Activated naive CD4-positive, alpha-beta T cell treated with anti-CD3 and anti-CD28 coated beads, Interleukin-2, amount 10 ng/mL, durations not matched to agents 7 days and 5 days (primary cell): ENCODE measurements at regions not wholly inside any gene's neighbourhood (a gene's known extent, or its start where the extent isn't known, plus 50 kb on each side); places are given as distances from the start of the nearest gene placed in this dataset.

Source experiments
- CTCF ChIA-PET: fragments of 350-600 bp; sonication (Branson Sonifier 250); formaldehyde crosslinking; loops from one replicate; lab custom pipeline; 2021; ENCODE audit warnings: antibody characterized with exemption; lab: Charles Lee
- DNase-seq: peaks from one replicate; pipeline ENCODE4 v3.0.0-alpha.2; 2020
- H3K27ac Mint-ChIP-seq: one replicate; pipeline ENCODE4 v1.8.0; 2021; ENCODE audit warnings: mild to moderate bottlenecking, moderate library complexity, mixed read lengths
- H3K27me3 Mint-ChIP-seq: one replicate; pipeline ENCODE4 v1.8.0; 2021; ENCODE audit warnings: mild to moderate bottlenecking, mixed read lengths
- H3K36me3 Mint-ChIP-seq: one replicate; pipeline ENCODE4 v1.8.0; 2021; ENCODE audit warnings: mixed read lengths
- H3K4me1 Mint-ChIP-seq: one replicate; pipeline ENCODE4 v1.8.0; 2021; ENCODE audit warnings: mixed read lengths
- H3K4me3 Mint-ChIP-seq: one replicate; pipeline ENCODE4 v1.8.0; 2021; ENCODE audit warnings: mild to moderate bottlenecking, moderate library complexity, mixed read lengths
- H3K9me3 Mint-ChIP-seq: one replicate; pipeline ENCODE4 v1.8.0; 2021; ENCODE audit warnings: mixed read lengths

GRCh38 chr3:99087277-99087676 lies 185.8 kb upstream of the DCBLD2 start:
- Mint-ChIP-seq H3K9me3 (no peaks in the 10 kb centered on the region), H3K4me3 (no peak overlapping the region), H3K4me1 (no peaks in the 10 kb centered on the region), H3K27ac (no peak overlapping the region), H3K36me3 (no peaks in the 10 kb centered on the region), H3K27me3 (no peaks in the 10 kb centered on the region)
- DNase-seq: no peak
- CTCF ChIA-PET: interaction anchor here (0.9 kb wide), 1 partner anchor 9 kb away, joined by 4 read pairs; no protein-coding TSS in a partner anchor

GRCh38 chr3:99084826-99085225 lies 183.3 kb upstream of the DCBLD2 start:
- no peak for DNase-seq
- Mint-ChIP-seq H3K27ac (no peak overlapping the region), H3K36me3 (no peaks in the 10 kb centered on the region), H3K4me3 (no peak overlapping the region), H3K27me3 (no peaks in the 10 kb centered on the region), H3K9me3 (no peaks in the 10 kb centered on the region), H3K4me1 (no peaks in the 10 kb centered on the region)
- CTCF ChIA-PET: interaction anchor here (1.0 kb wide), 1 partner anchor 15 kb away, joined by 3 read pairs; no protein-coding TSS in a partner anchor

- Mint-ChIP-seq H3K4me3 (no peak overlapping the region), H3K27me3 (no peaks in the 10 kb centered on the region), H3K27ac (no peak overlapping the region), H3K9me3 (no peaks in the 10 kb centered on the region), H3K36me3 (no peaks in the 10 kb centered on the region), H3K4me1 (no peaks in the 10 kb centered on the region)
- no peak for DNase-seq
- CTCF ChIA-PET: interaction anchor here (1.0 kb wide), 1 partner anchor 14 kb away, joined by 3 read pairs; no protein-coding TSS in a partner anchor
These were observed 182.7 kb upstream of the DCBLD2 start for GRCh38 chr3:99084156-99084555.

- DNase-seq: no peak
- Mint-ChIP-seq H3K27me3 (no peaks in the 10 kb centered on the region), H3K4me1 (no peaks in the 10 kb centered on the region), H3K4me3 (no peak overlapping the region), H3K9me3 (no peaks in the 10 kb centered on the region), H3K27ac (no peak overlapping the region), H3K36me3 (no peaks in the 10 kb centered on the region)
- CTCF ChIA-PET: no interaction called here
These were observed 169.6 kb upstream of the DCBLD2 start for GRCh38 chr3:99071096-99071495.

GRCh38 chr3:99069973-99070372 lies 168.5 kb upstream of the DCBLD2 start:
- Mint-ChIP-seq H3K27ac (no peak overlapping the region), H3K4me3 (no peak overlapping the region), H3K9me3 (no peaks in the 10 kb centered on the region), H3K27me3 (no peaks in the 10 kb centered on the region), H3K36me3 (no peaks in the 10 kb centered on the region), H3K4me1 (no peaks in the 10 kb centered on the region)
- DNase-seq: no peak
- CTCF ChIA-PET: interaction anchor here (0.7 kb wide), 1 partner anchor 15 kb away, joined by 3 read pairs; no protein-coding TSS in a partner anchor

GRCh38 chr3:99066863-99067262 lies 165.4 kb upstream of the DCBLD2 start:
- Mint-ChIP-seq H3K9me3 (peaks cover 2% of the 10 kb centered on the region), H3K4me1 (no peaks in the 10 kb centered on the region)

GRCh38 chr3:99049164-99049563 lies 147.7 kb upstream of the DCBLD2 start:
- CTCF ChIA-PET: no interaction called here
- no peak for DNase-seq
- H3K9me3 Mint-ChIP-seq: no peaks in the 10 kb centered on the region

More at GRCh38 chr3:99066863-99067262, 165.4 kb upstream of the DCBLD2 start:
- Mint-ChIP-seq H3K4me3 (no peak overlapping the region), H3K36me3 (no peaks in the 10 kb centered on the region), H3K27me3 (no peaks in the 10 kb centered on the region), H3K27ac (no peak overlapping the region)
- CTCF ChIA-PET: no interaction called here
- no peak for DNase-seq

GRCh38 chr3:99041747-99042146 lies 140.3 kb upstream of the DCBLD2 start:
- no peak overlapping the region for H3K4me3 Mint-ChIP-seq
- H3K27ac Mint-ChIP-seq: no peak overlapping the region
- no peak for DNase-seq
- no peaks in the 10 kb centered on the region for H3K9me3 Mint-ChIP-seq
- CTCF ChIA-PET: no interaction called here
- H3K4me1 Mint-ChIP-seq: no peaks in the 10 kb centered on the region
- H3K27me3 Mint-ChIP-seq: no peaks in the 10 kb centered on the region
- no peaks in the 10 kb centered on the region for H3K36me3 Mint-ChIP-seq

More at GRCh38 chr3:99049164-99049563, 147.7 kb upstream of the DCBLD2 start:
- H3K27me3 Mint-ChIP-seq: no peaks in the 10 kb centered on the region
- no peak overlapping the region for H3K4me3 Mint-ChIP-seq
- no peak overlapping the region for H3K27ac Mint-ChIP-seq
- no peaks in the 10 kb centered on the region for H3K4me1 Mint-ChIP-seq
- no peaks in the 10 kb centered on the region for H3K36me3 Mint-ChIP-seq

- H3K4me3 Mint-ChIP-seq: no peak overlapping the region
- H3K36me3 Mint-ChIP-seq: no peaks in the 10 kb centered on the region
- H3K9me3 Mint-ChIP-seq: no peaks in the 10 kb centered on the region
- CTCF ChIA-PET: no interaction called here
- no peaks in the 10 kb centered on the region for H3K4me1 Mint-ChIP-seq
- H3K27ac Mint-ChIP-seq: no peak overlapping the region
- no peak for DNase-seq
- H3K27me3 Mint-ChIP-seq: no peaks in the 10 kb centered on the region
These were observed 130.3 kb upstream of the DCBLD2 start for GRCh38 chr3:99031778-99032177.

- Mint-ChIP-seq H3K4me1 (no peaks in the 10 kb centered on the region), H3K4me3 (no peak overlapping the region), H3K36me3 (no peaks in the 10 kb centered on the region), H3K9me3 (no peaks in the 10 kb centered on the region), H3K27ac (no peak overlapping the region), H3K27me3 (no peaks in the 10 kb centered on the region)
- CTCF ChIA-PET: interaction anchor here (1.0 to 1.5 kb wide), 2 partner anchors 76 to 206 kb away, joined by 6 read pairs; no protein-coding TSS in a partner anchor
- DNase-seq: no peak
These were observed 122.2 kb upstream of the DCBLD2 start for GRCh38 chr3:99023590-99024192.

- CTCF ChIA-PET: interaction anchor here (1.4 kb wide), 1 partner anchor 152 kb away, joined by 4 read pairs; no protein-coding TSS in a partner anchor
- Mint-ChIP-seq H3K36me3 (no peaks in the 10 kb centered on the region), H3K27me3 (no peaks in the 10 kb centered on the region), H3K9me3 (no peaks in the 10 kb centered on the region), H3K4me3 (no peak overlapping the region), H3K27ac (no peak overlapping the region), H3K4me1 (no peaks in the 10 kb centered on the region)
- DNase-seq: no peak
These were observed 120.0 kb upstream of the DCBLD2 start for GRCh38 chr3:99021466-99021865.

- CTCF ChIA-PET: no interaction called here
- Mint-ChIP-seq H3K27ac (no peak overlapping the region), H3K4me3 (no peak overlapping the region), H3K27me3 (no peaks in the 10 kb centered on the region), H3K36me3 (no peaks in the 10 kb centered on the region), H3K4me1 (no peaks in the 10 kb centered on the region), H3K9me3 (no peaks in the 10 kb centered on the region)
- no peak for DNase-seq
These were observed 115.0 kb upstream of the DCBLD2 start for GRCh38 chr3:99016452-99016851.

- Mint-ChIP-seq H3K27ac (no peak overlapping the region), H3K27me3 (no peaks in the 10 kb centered on the region), H3K4me1 (no peaks in the 10 kb centered on the region), H3K4me3 (no peak overlapping the region), H3K9me3 (no peaks in the 10 kb centered on the region), H3K36me3 (no peaks in the 10 kb centered on the region)
- CTCF ChIA-PET: no interaction called here
- no peak for DNase-seq
These were observed 112.4 kb upstream of the DCBLD2 start for GRCh38 chr3:99013777-99014315.

- CTCF ChIA-PET: no interaction called here
- H3K4me3 Mint-ChIP-seq: no peak overlapping the region
These were observed 111.6 kb upstream of the DCBLD2 start for GRCh38 chr3:99013077-99013476.

GRCh38 chr3:99012051-99012450 lies 110.6 kb upstream of the DCBLD2 start:
- no peaks in the 10 kb centered on the region for H3K9me3 Mint-ChIP-seq
- H3K27ac Mint-ChIP-seq: no peak overlapping the region
- no peaks in the 10 kb centered on the region for H3K4me1 Mint-ChIP-seq
- H3K27me3 Mint-ChIP-seq: no peaks in the 10 kb centered on the region
- no peak overlapping the region for H3K4me3 Mint-ChIP-seq
- CTCF ChIA-PET: no interaction called here
- no peaks in the 10 kb centered on the region for H3K36me3 Mint-ChIP-seq
- DNase-seq: no peak

More at GRCh38 chr3:99013077-99013476, 111.6 kb upstream of the DCBLD2 start:
- H3K36me3 Mint-ChIP-seq: no peaks in the 10 kb centered on the region
- H3K27ac Mint-ChIP-seq: no peak overlapping the region
- no peak for DNase-seq
- H3K9me3 Mint-ChIP-seq: no peaks in the 10 kb centered on the region
- no peaks in the 10 kb centered on the region for H3K27me3 Mint-ChIP-seq
- no peaks in the 10 kb centered on the region for H3K4me1 Mint-ChIP-seq
